A549 (cell line): ENCODE measurements at regions not wholly inside any gene's neighbourhood (a gene's known extent, or its start where the extent isn't known, plus 50 kb on each side); places are given as distances from the start of the nearest gene placed in this dataset.

Experiments used
- CHD4 ChIP-seq: fragments of 200-600 bp; sonication (generic); IDR thresholded peaks from 2 replicates; pipeline ENCODE4 v1.6.1; 2016; ENCODE audit warnings: antibody characterized with exemption, mild to moderate bottlenecking, borderline replicate concordance
- CTCF ChIP-seq: fragments of >200 bp; sonication (Bioruptor Twin); formaldehyde crosslinking; IDR thresholded peaks from 3 replicates; pipeline ENCODE4 v1.5.1; 2016
- EP300 ChIP-seq, 2 experiments: fragments of >200 bp; sonication (Bioruptor Twin); formaldehyde crosslinking; IDR thresholded peaks; 2 replicates in 1 of 2; 3 replicates in 1 of 2; pipeline ENCODE4 v1.6.1; 2016 to 2017
- ESRRA ChIP-seq: fragments of 150-350 bp; IDR thresholded peaks from 2 replicates; pipeline ENCODE4 v1.6.1; 2014; ENCODE audit warnings: mild to moderate bottlenecking, low read length, borderline replicate concordance
- HOXA7 ChIP-seq: fragments of 250-450 bp; sonication (Bioruptor Pico); IDR thresholded peaks from 2 replicates; pipeline ENCODE4 v1.5.0; 2020; ENCODE audit warnings: mild to moderate bottlenecking, moderate library complexity
- MYC ChIP-seq: IDR thresholded peaks from 2 replicates; pipeline ENCODE4 v1.6.1; 2012; ENCODE audit warnings: mild to moderate bottlenecking, inconsistent platforms, low read length, improper control_type of control experiment, borderline replicate concordance
- POLR2A ChIP-seq: IDR thresholded peaks from 2 replicates; pipeline ENCODE4 v1.6.1; 2012; ENCODE audit warnings: mild to moderate bottlenecking, low read length
- RFX5 ChIP-seq: fragments of 450-650 bp; IDR thresholded peaks from 2 replicates; pipeline ENCODE4 v1.7.1; 2014; ENCODE audit warnings: antibody characterized with exemption, mild to moderate bottlenecking, moderate library complexity
- ZFP36 ChIP-seq: fragments of 450-650 bp; IDR thresholded peaks from 2 replicates; pipeline ENCODE4 v1.6.1; 2014; ENCODE audit warnings: borderline replicate concordance; ENCODE audit not compliant: partially characterized antibody

- TF ChIP-seq RFX5 (no peak), CTCF (no peak), HOXA7 (no peak), POLR2A (no peak), CHD4 (no peak), EP300 (IDR thresholded peaks at IDR 0.05) (no peak), MYC (no peak), ESRRA (no peak), ZFP36 (no peak)
Observed at GRCh38 chr17:55996826-55997225, 156.4 kb upstream of the ANKFN1 start.
